Chondrocyte (in vitro differentiated cells): ENCODE measurements at regions not wholly inside any gene's neighbourhood (a gene's known extent, or its start where the extent isn't known, plus 50 kb on each side); places are given as distances from the start of the nearest gene placed in this dataset.

Experiments
- DNase-seq: peaks from one replicate; pipeline ENCODE4 v3.0.0; 2021; ENCODE audit warnings: mixed read lengths, low spot score
- H3K27ac Mint-ChIP-seq: one replicate; pipeline ENCODE4 v1.8.0; 2021; ENCODE audit warnings: mild to moderate bottlenecking, moderate library complexity, mixed read lengths; ENCODE audit not compliant: unreplicated experiment
- H3K27me3 Mint-ChIP-seq: 2 replicates; pipeline ENCODE4 v1.8.0; 2021; ENCODE audit warnings: low read depth, mixed read lengths
- H3K36me3 Mint-ChIP-seq: 2 replicates; pipeline ENCODE4 v1.8.0; 2021; ENCODE audit warnings: low read depth, mixed read lengths
- H3K4me1 Mint-ChIP-seq: 2 replicates; pipeline ENCODE4 v1.8.0; 2021; ENCODE audit warnings: low read depth, mild to moderate bottlenecking, mixed read lengths
- H3K4me3 Mint-ChIP-seq: one replicate; pipeline ENCODE4 v1.8.0; 2021; ENCODE audit warnings: mild to moderate bottlenecking, moderate library complexity, mixed read lengths; ENCODE audit not compliant: unreplicated experiment
- H3K9me3 Mint-ChIP-seq: 2 replicates; pipeline ENCODE4 v1.8.0; 2021; ENCODE audit warnings: low read depth, mixed read lengths
- CTCF ChIP-seq: fragments of 200-600 bp; sonication (generic); IDR thresholded peaks from 2 replicates; pipeline ENCODE4 v1.5.0; 2021; ENCODE audit warnings: antibody characterized with exemption, mild to moderate bottlenecking, moderate library complexity

GRCh38 chr20:24899153-24899552 lies 49.9 kb upstream of the CST7 start:
- Mint-ChIP-seq H3K9me3 (peaks cover 21% of the 10 kb centered on the region), H3K36me3 (peaks cover 1% of the 10 kb centered on the region), H3K4me3 (no peak overlapping the region), H3K4me1 (no peaks in the 10 kb centered on the region), H3K27me3 (peaks cover 14% of the 10 kb centered on the region), H3K27ac (no peak overlapping the region)
- DNase-seq: no peak
- no peak for TF ChIP-seq CTCF
